Left kidney (tissue), 1 donor: ENCODE measurements at regions not wholly inside any gene's neighbourhood (a gene's known extent, or its start where the extent isn't known, plus 50 kb on each side); places are given as distances from the start of the nearest gene placed in this dataset.
"Not testable (repeated sequence)": the region's sequence is repeated elsewhere in the genome, so short reads cannot be mapped to it uniquely, and the experiment has no call there.

ENCODE experiments used
- DNase-seq: peaks from one replicate; pipeline ENCODE4 v3.0.0-alpha.2; 2013

- DNase-seq: no peak
Observed at GRCh38 chr12:46547421-46548354, 175.1 kb upstream of the SLC38A2 start.

- DNase-seq: no peak
Observed at GRCh38 chr12:46546634-46547273, 174.2 kb upstream of the SLC38A2 start.

- DNase-seq: not testable (repeated sequence)
Observed at GRCh38 chr12:46543378-46543795, 170.8 kb upstream of the SLC38A2 start.

- DNase-seq: no peak
Observed at GRCh38 chr12:46538976-46539375, 166.4 kb upstream of the SLC38A2 start.

- DNase-seq: no peak
Observed at GRCh38 chr12:46537387-46537955, 164.9 kb upstream of the SLC38A2 start.

- not testable (repeated sequence) for DNase-seq
Observed at GRCh38 chr12:46536316-46536715, 163.7 kb upstream of the SLC38A2 start.

GRCh38 chr12:46535907-46536306 lies 163.3 kb upstream of the SLC38A2 start:
- DNase-seq: no peak

- no peak for DNase-seq
Observed at GRCh38 chr12:46535376-46535775, 162.8 kb upstream of the SLC38A2 start.

GRCh38 chr12:46534327-46534840 lies 161.8 kb upstream of the SLC38A2 start:
- no peak for DNase-seq

- no peak for DNase-seq
Observed at GRCh38 chr12:46533723-46534122, 161.2 kb upstream of the SLC38A2 start.

GRCh38 chr12:46531804-46532203 lies 159.2 kb upstream of the SLC38A2 start:
- DNase-seq: no peak

- DNase-seq: no peak
Observed at GRCh38 chr12:46531059-46531785, 158.6 kb upstream of the SLC38A2 start.

GRCh38 chr12:46530373-46531056 lies 157.9 kb upstream of the SLC38A2 start:
- DNase-seq: no peak

GRCh38 chr12:46526233-46526632 lies 153.7 kb upstream of the SLC38A2 start:
- DNase-seq: no peak

- peak; percentile 49 for DNase-seq
Observed at GRCh38 chr12:46524778-46525177, 152.2 kb upstream of the SLC38A2 start.

- DNase-seq: no peak
Observed at GRCh38 chr12:46523863-46524770, 151.5 kb upstream of the SLC38A2 start.

- DNase-seq: no peak
Observed at GRCh38 chr12:46523446-46523845, 150.9 kb upstream of the SLC38A2 start.

GRCh38 chr12:46522071-46522470 lies 149.5 kb upstream of the SLC38A2 start:
- DNase-seq: no peak

GRCh38 chr12:46521145-46521544 lies 148.6 kb upstream of the SLC38A2 start:
- DNase-seq: no peak

- DNase-seq: no peak
Observed at GRCh38 chr12:46519407-46519806, 146.8 kb upstream of the SLC38A2 start.
